BLaER1 treated with 17β-estradiol and CSF1 and Interleukin-3, amounts not matched to agents 10 nM and 100 nM (cell line): ENCODE measurements at regions not wholly inside any gene's neighbourhood (a gene's known extent, or its start where the extent isn't known, plus 50 kb on each side); places are given as distances from the start of the nearest gene placed in this dataset.

Source experiments
- H3K27ac ChIP-seq, 11 experiments: shearing (Covaris generic); formaldehyde crosslinking; 2 replicates each; pipeline ENCODE4 v1.8.1; 2022
- H3K27me3 ChIP-seq, 11 experiments: shearing (Covaris generic); formaldehyde crosslinking; 2 replicates each; pipeline ENCODE4 v1.8.1; 2022
- H3K36me3 ChIP-seq, 11 experiments: shearing (Covaris generic); formaldehyde crosslinking; 2 replicates each; pipeline ENCODE4 v1.8.1; 2022
- H3K4me1 ChIP-seq, 10 experiments: shearing (Covaris generic); formaldehyde crosslinking; 2 replicates each; pipeline ENCODE4 v1.8.1; 2022
- H3K4me2 ChIP-seq, 11 experiments: shearing (Covaris generic); formaldehyde crosslinking; 2 replicates each; pipeline ENCODE4 v1.8.1; 2022
- H3K4me3 ChIP-seq, 10 experiments: shearing (Covaris generic); formaldehyde crosslinking; 2 replicates each; pipeline ENCODE4 v1.8.1; 2022
- H3K9ac ChIP-seq, 11 experiments: shearing (Covaris generic); formaldehyde crosslinking; 2 replicates each; pipeline ENCODE4 v1.8.1; 2022
- H3K9me3 ChIP-seq, 11 experiments: shearing (Covaris generic); formaldehyde crosslinking; replicated peaks in 1 of 11; 2 replicates each; pipeline ENCODE4 v1.8.1; 2022
- H4K20me1 ChIP-seq, 11 experiments: shearing (Covaris generic); formaldehyde crosslinking; 2 replicates each; pipeline ENCODE4 v1.8.1; 2022
- Cebpa-rat ChIP-seq, 11 experiments: shearing (Covaris generic); IDR thresholded peaks; 2 replicates each; pipeline ENCODE4 v1.8.1; 2022

DNA sequence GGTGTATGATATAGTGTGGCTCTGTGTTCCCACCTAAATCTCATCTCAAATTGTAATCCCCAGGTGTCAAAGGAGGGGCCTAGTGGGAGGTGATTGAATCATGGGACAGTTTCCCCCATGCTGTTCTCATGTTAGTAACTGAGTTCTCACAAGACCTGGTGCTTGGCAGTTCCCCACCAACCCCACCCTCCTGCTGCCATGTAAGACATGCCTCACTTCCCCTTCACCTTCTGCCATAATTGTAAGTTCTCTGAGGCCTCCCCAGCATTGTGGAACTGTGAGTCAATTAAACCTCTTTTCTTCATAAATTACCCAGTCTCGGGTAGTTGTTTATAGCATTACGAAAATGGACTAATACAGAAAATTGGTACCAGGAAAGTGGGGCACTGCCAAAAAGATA lies 1705.3 kb downstream of the NCAM2 start:
- no peaks in the 10 kb centered on the region for H3K36me3 ChIP-seq

DNA sequence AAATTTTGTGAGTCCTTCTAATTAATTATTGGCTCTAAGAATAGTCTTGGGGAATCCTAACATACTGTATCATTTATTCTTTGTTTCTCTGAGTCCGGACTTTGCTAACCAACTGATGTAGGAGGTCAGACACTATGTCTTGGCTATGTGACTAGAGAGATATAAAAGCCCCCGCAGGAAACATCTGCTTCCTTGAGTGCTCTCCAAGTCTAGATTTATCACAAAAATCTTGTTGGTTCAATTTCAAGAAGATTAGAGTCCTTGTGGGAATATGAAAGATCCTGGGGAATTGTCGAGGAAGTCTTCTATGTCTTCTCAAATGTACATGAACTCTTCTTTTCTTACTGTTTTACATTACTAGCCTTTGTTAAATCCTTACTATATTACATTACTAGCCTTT lies 1712.5 kb downstream of the NCAM2 start:
- Histone ChIP-seq H3K36me3 (no peaks in the 10 kb centered on the region), H3K4me3 (no peak overlapping the region), H3K9ac (peak overlapping the region in 3 of 11 experiments; percentile 0 to 47 (median 23); a peak in 2 of 22 replicates), H3K27me3 (no peaks in the 10 kb centered on the region), H3K4me2 (peak overlapping the region; percentile 27 to 70 (median 58); a peak in 21 of 22 replicates), H3K4me1 (peaks cover 17 to 44% (median 31%) of the 10 kb centered on the region in 10 experiments), H3K27ac (peak overlapping the region in 7 of 11 experiments; percentile 21 to 72 (median 62); a peak in 12 of 22 replicates), H3K9me3 (peaks cover 9 to 34% (median 22%) of the 10 kb centered on the region in 11 experiments; a peak in 18 of 22 replicates), H4K20me1 (no peaks in the 10 kb centered on the region)
- no peak for TF ChIP-seq Cebpa-rat (IDR thresholded peaks at IDR 0.05)

More for the DNA sequence above, 1705.3 kb downstream of the NCAM2 start:
- peaks cover 0 to 10% (median 4%) of the 10 kb centered on the region in 11 experiments; a peak in 5 of 22 replicates for H3K9me3 ChIP-seq
- TF ChIP-seq Cebpa-rat (IDR thresholded peaks at IDR 0.05), result no peak
- H4K20me1 ChIP-seq, result no peaks in the 10 kb centered on the region
- peaks cover 0 to 13% (median 11%) of the 10 kb centered on the region in 10 experiments; a peak in 14 of 20 replicates for H3K4me1 ChIP-seq
- H3K4me2 ChIP-seq, result peak overlapping the region in 10 of 11 experiments; percentile 14 to 57 (median 25); a peak in 16 of 22 replicates
- H3K9ac ChIP-seq, result no peak overlapping the region
- H3K27me3 ChIP-seq, result no peaks in the 10 kb centered on the region
- H3K4me3 ChIP-seq, result no peak overlapping the region
- H3K27ac ChIP-seq, result no peak overlapping the region

DNA sequence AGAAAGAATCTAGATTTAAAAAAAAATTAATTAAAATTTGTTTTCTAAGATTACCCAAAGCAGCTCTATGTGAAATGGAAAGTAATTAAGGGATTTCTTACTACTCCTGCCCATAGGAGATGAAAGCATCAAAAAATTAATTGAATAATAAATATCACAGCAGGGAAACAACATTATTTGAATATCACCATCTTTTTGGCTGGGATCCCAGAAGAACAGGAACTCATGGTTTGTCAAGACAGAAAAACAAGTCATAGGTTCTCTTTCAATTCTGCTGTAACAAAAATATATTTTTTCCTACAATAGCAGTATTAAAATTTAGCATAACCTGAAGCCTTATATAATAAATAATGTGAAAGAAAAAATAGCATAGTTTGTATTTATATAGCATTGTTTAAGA lies 1713.4 kb downstream of the NCAM2 start:
- Histone ChIP-seq H3K27me3 (no peaks in the 10 kb centered on the region), H4K20me1 (no peaks in the 10 kb centered on the region), H3K27ac (peak overlapping the region in 4 of 11 experiments; percentile 52 to 69 (median 64); a peak in 5 of 22 replicates), H3K9me3 (peaks cover 9 to 39% (median 27%) of the 10 kb centered on the region in 11 experiments; a peak in 18 of 22 replicates), H3K9ac (no peak overlapping the region), H3K4me1 (peaks cover 17 to 44% (median 31%) of the 10 kb centered on the region in 10 experiments), H3K36me3 (no peaks in the 10 kb centered on the region), H3K4me3 (no peak overlapping the region), H3K4me2 (peak overlapping the region in 8 of 11 experiments; percentile 9 to 68 (median 46); a peak in 12 of 22 replicates)
- no peak for TF ChIP-seq Cebpa-rat (IDR thresholded peaks at IDR 0.05)

DNA sequence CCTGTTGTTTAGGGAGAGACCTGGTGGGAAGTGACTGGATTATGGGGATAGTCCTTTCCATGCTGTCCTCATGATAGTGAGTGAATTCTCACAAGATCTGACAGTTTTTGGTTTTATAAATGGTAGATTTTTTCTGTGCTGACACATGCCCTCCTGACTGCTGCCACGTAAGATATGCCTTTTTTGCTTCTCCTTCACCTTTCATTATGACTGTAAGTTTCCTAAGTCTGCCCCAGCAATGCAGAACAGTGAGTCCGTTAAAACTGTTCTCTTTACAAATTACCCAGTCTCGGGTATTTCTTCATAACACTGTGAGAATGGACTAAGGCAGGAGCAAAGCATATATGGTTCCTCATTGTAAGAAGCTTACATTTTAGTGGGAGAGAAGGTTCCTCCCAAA lies 1727.2 kb downstream of the NCAM2 start:
- Histone ChIP-seq H3K36me3 (peaks cover 0 to 5% (median 0%) of the 10 kb centered on the region in 11 experiments; a peak in 2 of 22 replicates), H3K27ac (no peak overlapping the region), H3K4me3 (no peak overlapping the region), H3K4me1 (no peaks in the 10 kb centered on the region), H3K9me3 (peaks cover 44 to 56% (median 53%) of the 10 kb centered on the region in 11 experiments), H3K9ac (no peak overlapping the region), H3K4me2 (no peak overlapping the region), H3K27me3 (no peaks in the 10 kb centered on the region), H4K20me1 (no peaks in the 10 kb centered on the region)
- TF ChIP-seq Cebpa-rat (IDR thresholded peaks at IDR 0.05), result no peak

DNA sequence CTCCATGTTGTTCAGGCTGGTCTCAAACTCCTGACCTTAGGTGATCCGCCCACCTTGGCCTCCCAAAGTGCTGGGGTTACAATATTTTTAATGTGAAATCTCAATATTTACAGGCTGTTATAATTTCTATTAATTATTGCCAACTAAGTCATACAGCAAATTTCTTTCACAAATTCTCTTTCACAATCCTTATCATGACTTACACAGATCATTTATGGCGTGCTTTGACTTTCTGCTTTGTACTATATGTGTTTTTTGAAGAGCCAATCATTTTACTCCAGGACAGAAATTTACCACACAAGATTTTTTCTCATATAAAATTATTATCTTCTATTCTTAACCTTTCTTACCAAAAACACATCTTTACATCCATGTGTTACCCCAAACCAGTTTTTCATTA lies 1729.9 kb downstream of the NCAM2 start:
- Histone ChIP-seq H3K4me1 (no peaks in the 10 kb centered on the region), H3K9ac (no peak overlapping the region), H3K4me2 (no peak overlapping the region), H3K27ac (no peak overlapping the region), H3K4me3 (no peak overlapping the region), H3K27me3 (no peaks in the 10 kb centered on the region), H3K36me3 (peaks cover 0 to 5% (median 0%) of the 10 kb centered on the region in 11 experiments; a peak in 2 of 22 replicates), H3K9me3 (peaks cover 62 to 75% (median 68%) of the 10 kb centered on the region in 11 experiments), H4K20me1 (no peaks in the 10 kb centered on the region)
- no peak for TF ChIP-seq Cebpa-rat (IDR thresholded peaks at IDR 0.05)

DNA sequence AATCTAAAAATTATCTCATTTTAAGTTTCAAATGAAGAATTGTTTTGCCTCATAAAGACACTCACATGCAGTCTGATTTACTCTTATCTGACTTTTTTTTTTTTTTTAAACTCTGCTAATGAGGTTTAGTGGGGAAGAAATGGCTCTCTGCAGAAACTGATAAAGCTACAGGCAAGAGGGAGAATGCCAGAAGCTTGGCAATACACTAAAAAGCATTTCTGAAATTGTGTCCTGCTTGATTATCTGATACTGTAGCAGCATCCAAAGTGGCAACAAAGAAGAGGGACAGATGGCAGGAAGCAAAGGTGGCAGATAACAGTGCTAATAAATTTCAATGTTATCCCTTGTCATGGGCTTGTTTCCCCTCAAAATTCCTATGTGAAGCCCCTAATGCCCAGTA lies 1744.9 kb downstream of the NCAM2 start:
- Histone ChIP-seq H3K4me2 (no peak overlapping the region), H3K27ac (no peak overlapping the region), H3K27me3 (no peaks in the 10 kb centered on the region), H3K4me3 (no peak overlapping the region), H3K9ac (no peak overlapping the region), H3K9me3 (peaks cover 0 to 15% (median 0%) of the 10 kb centered on the region in 11 experiments; a peak in 8 of 22 replicates), H3K4me1 (no peaks in the 10 kb centered on the region), H3K36me3 (no peaks in the 10 kb centered on the region), H4K20me1 (no peaks in the 10 kb centered on the region)
- TF ChIP-seq Cebpa-rat (IDR thresholded peaks at IDR 0.05), result no peak

DNA sequence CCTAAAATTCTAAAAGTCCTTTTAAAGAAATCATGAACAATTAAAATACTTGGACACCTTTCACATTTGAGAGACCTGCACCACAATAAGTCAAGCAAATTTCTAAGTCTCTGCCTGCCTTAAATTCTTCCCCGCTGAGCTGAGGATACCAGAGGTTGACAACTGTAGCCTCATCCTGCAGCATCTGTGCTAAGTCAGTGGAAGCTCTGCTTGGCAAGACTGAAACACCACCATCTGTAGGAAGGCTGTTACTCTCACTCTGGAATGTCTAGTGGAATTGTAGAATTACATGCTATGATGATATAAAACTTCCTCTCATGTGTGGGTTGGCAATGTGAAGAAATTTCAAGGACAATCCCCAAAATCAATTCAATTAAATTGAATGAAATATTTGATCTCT lies 1756.5 kb downstream of the NCAM2 start:
- no peaks in the 10 kb centered on the region for H3K4me1 ChIP-seq
- H4K20me1 ChIP-seq, result no peaks in the 10 kb centered on the region
- no peaks in the 10 kb centered on the region for H3K36me3 ChIP-seq
- H3K4me2 ChIP-seq, result no peak overlapping the region
- H3K27ac ChIP-seq, result no peak overlapping the region
- H3K9ac ChIP-seq, result no peak overlapping the region
- H3K27me3 ChIP-seq, result no peaks in the 10 kb centered on the region
- no peak overlapping the region for H3K4me3 ChIP-seq
- H3K9me3 ChIP-seq, result no peaks in the 10 kb centered on the region
- TF ChIP-seq Cebpa-rat (IDR thresholded peaks at IDR 0.05), result no peak

DNA sequence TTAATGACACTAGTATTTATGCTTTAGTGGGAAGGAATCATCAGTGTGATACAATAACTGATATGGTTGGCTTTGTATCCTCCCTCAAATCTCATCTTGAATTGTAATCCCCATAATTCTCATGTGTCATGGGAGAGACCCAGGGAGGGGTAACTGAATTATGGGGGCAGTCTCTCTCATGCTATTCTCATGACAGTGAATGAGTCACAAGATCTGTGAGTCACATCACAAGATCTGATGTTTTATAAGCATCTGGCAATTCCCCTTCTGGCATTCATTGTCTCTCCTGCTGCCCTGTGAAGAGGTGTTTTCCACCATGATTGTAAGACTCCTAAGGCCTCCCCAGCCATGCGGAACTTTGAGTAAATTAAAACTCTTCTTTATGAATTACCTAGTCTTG lies 1760.3 kb downstream of the NCAM2 start:
- no peaks in the 10 kb centered on the region for H3K27me3 ChIP-seq
- H3K27ac ChIP-seq, result no peak overlapping the region
- no peaks in the 10 kb centered on the region for H4K20me1 ChIP-seq
- H3K4me1 ChIP-seq, result no peaks in the 10 kb centered on the region
- no peaks in the 10 kb centered on the region for H3K36me3 ChIP-seq
- no peak overlapping the region for H3K4me2 ChIP-seq
- no peaks in the 10 kb centered on the region for H3K9me3 ChIP-seq
- H3K9ac ChIP-seq, result no peak overlapping the region
- TF ChIP-seq Cebpa-rat (IDR thresholded peaks at IDR 0.05), result no peak
- no peak overlapping the region for H3K4me3 ChIP-seq

DNA sequence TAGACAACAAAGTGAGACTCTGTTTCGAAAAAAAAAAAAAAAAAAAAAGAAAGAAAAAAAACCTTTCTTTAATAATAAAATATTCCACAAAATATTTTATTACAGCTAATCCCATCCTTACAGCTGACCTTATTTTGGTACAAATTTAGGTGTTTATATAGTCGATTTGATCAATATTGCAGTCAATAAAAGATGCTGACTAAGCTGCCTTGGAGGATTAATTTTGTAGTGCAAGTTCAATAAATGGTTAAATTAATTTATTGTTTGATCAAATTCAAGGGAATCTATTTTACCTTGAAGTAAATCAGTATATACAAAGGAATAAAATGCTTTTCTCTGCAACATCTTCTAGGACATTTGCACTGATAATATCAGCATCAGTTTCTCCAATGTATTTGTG lies 1764.3 kb downstream of the NCAM2 start:
- H3K36me3 ChIP-seq, result no peaks in the 10 kb centered on the region
- 0 out of 22 replicates have a peak, but pooled peaks cover 0 to 4% (median 0%) of the 10 kb centered on the region in 11 experiments for H3K9me3 ChIP-seq
- TF ChIP-seq Cebpa-rat (IDR thresholded peaks at IDR 0.05), result no peak
- no peaks in the 10 kb centered on the region for H3K27me3 ChIP-seq
- no peak overlapping the region for H3K27ac ChIP-seq
- H3K9ac ChIP-seq, result no peak overlapping the region
- no peak overlapping the region for H3K4me3 ChIP-seq
- no peak overlapping the region for H3K4me2 ChIP-seq
- no peaks in the 10 kb centered on the region for H3K4me1 ChIP-seq
- H4K20me1 ChIP-seq, result no peaks in the 10 kb centered on the region

DNA sequence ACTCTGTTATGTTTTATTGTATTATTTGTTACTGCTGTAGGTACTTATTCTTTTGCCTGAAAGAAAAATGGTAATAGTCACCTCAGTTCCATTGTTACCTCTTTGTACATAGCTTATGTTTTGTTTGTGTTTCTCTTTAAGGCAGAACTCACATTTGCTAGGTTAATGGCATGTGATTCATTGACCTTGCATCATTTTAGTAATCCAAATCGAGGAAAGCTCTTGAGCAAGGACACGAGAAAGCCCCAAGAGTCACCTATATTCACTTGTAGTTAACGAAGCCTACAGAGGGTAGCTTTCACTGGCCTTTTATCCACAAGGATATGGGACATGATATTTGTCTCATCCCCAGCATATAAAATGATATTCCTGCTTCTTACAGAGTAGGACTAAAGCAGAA lies 1765.2 kb downstream of the NCAM2 start:
- TF ChIP-seq Cebpa-rat (IDR thresholded peaks at IDR 0.05), result no peak

More for the DNA sequence above, 1765.2 kb downstream of the NCAM2 start:
- Histone ChIP-seq H4K20me1 (no peaks in the 10 kb centered on the region), H3K4me1 (no peaks in the 10 kb centered on the region), H3K27ac (no peak overlapping the region), H3K9me3 (0 out of 22 replicates have a peak, but pooled peaks cover 0 to 4% (median 0%) of the 10 kb centered on the region in 11 experiments), H3K36me3 (no peaks in the 10 kb centered on the region), H3K27me3 (no peaks in the 10 kb centered on the region), H3K4me2 (no peak overlapping the region), H3K4me3 (no peak overlapping the region), H3K9ac (no peak overlapping the region)
